ENCODE measurements at regions not wholly inside any gene's neighbourhood (a gene's known extent, or its start where the extent isn't known, plus 50 kb on each side); places are given as distances from the start of the nearest gene placed in this dataset.
A peak's percentile ranks its signal among the peaks of the same experiment; 100 is the strongest.
"Not testable (repeated sequence)": the region's sequence is repeated elsewhere in the genome, so short reads cannot be mapped to it uniquely, and the experiment has no call there.

DNA sequence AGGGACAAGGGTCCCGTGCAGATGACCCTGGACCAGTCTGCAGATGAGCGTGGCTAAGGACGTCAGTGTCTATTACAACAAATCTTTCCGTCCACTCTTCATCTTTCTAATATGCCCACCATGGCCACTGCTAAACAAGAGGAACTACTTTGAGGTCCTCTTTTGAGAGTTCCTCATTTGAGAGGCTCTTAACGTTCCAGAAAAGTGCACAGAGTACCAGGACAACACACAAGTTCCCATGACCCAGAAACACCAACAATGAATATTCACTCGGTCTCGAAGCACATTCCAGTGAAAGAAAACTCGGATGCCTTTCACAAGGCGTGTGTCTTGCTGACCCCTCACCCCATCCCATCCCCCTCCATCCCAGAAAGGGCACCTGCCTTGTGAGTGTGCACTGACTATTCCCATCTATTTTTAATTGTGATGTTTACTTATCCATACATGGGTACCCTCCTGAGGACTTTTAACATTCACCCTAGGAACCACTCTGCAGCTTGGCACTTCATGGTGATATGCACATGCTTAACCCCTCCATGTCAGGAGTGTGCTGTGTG, 157.0 kb downstream of the SHANK2 start:
- DNase-seq, result no peak

DNA sequence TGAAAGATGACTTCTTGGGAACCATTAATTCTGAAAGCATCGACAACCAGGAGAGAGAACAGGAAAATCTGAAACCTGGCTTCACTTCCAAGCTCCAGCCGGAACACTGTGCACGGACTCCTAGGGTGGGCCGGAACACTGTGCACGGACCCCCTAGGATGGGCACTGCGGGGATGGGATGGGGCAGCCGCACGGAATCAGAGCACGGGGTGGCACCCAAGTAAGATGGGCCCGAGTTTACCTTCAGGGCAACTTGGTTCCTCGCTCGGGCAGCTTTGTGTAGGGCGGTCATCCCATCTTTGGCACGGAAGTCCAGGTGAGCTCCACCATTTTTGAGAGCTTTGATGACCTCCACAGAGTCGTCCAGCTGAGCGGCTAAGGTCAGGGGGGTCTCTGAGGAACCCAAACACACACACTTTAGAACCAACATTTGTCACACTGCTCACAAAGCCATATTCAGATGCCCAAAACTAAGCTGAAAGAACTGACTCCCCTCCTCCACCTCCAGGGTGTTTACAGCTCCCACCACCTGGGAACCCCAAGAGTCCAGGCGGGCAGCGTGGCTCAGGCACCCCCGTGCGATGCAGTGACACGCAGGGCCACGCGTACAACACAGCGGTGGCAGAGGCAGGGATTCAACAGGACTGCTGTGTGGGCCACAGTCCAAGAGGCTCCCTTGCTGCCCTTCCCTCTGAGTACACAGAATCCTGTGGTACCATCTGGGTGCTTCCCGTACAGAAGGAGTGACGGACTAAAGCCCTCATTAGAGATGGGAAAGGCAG, 157.9 kb downstream of the SHANK2 start:
- DNase-seq, result no peak

DNA sequence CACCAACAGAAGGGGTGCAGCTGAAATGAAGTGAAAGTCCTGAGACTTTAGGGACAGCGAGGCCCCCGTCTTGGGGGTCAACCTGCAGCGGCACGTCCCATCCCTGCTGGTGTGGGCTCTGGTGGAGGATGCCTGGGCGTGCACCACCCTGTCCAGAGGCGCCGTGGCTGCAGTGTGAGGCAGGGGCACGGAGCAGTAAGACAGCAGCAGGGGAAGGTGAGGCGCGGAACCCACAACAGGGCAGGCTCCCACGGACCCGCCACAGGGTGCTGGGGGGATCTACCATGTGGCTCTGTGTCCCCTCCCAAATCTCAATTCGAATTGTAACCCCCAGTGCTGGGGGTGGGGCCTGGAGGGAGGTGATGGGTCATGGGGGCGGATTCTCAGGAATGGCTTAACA, 158.6 kb downstream of the SHANK2 start:
- DNase-seq, result no peak

DNA sequence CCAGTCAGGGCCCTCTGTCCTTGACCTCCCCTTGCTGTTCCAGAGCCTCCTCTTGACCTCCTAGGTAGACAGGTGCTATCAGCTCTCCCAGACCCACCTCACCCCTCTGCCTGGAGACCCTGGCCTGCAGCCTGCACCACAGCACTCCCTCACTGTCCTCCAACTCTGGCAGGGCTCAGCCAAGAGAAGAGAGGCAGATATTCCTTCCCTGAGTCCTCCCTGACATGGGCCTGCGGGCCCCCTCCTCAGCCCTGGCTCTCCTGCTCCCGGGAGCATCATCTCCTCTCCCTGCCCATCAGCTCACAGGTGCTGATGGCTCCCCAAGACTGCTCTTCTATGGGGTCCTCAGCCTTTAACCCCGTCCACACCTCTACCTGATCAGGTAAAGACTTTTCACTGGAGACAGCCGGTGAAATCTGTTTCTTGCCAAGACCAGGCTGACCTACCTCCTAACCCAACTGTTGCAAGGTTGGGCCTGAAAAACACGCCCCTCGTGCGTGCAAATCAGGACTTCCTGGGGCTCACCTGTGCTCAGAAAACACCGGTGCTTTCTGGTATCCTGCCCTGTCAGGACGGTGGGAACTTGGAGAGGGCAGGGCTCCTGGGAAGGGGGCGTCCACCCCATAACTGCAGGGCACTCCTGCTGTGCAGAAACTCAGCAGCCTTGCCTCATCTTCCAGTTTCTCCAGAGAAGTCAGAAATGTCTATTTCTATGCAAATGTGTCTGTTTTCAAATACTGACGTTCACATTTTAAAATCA, 160.7 kb downstream of the SHANK2 start:
- DNase-seq, result no peak

DNA sequence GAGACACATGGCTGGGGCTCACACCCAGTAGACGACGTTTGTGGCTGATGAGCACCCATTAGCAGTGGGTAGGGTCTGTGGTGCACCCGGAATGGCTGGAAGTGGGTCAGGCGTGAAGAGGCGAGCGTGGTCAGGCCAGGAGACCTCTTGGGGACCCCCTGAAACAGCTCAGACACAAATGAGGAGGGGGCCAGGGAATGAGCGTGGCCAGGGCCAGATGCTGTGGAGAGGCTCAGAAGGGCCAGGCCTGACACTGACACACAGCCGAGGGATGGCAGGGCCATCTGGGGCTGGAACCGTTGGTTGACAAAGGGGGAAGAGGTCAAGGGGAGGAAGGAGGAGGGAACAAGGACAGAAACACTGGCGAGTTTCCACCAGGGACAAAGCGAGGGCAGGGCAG, 162.8 kb downstream of the SHANK2 start:
- no peak for DNase-seq

DNA sequence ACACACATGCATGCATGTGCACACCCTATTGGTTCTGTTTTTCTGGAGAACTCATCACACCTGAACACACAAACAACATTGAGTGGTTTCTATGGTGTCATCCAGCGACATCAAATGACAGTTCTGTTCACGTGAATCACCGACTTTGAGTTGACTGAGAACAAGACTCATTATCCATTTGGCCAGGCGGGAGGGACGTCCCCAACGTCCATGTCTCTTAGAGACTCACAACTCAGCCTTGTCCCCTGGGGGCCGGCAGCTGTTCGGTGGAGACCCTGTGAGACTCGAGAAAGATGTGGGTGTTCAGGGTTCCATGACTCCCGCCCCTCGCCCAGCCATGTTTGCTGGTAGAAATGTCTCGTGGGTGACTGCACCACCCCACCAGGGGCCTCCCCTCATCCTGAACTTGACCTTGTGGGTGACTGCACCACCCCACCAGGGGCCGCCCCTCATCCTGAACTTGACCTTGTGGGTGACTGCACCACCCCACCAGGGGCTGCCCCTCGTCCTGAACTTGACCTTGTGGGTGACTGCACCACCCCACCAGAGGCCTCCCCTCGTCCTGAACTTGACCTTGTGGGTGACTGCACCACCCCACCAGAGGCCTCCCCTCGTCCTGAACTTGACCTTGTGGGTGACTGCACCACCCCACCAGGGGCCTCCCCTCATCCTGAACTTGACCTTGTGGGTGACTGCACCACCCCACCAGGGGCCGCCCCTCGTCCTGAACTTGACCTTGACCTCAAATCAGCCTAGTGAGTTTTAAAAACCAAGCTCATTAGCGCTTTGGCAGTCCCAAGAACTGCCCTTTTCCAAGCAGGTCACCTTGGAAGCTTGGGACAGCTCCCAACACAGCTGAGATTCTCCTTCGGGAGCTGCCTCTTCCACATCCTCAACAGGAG, 163.8 kb downstream of the SHANK2 start:
- DNase-seq, result not testable (repeated sequence)

DNA sequence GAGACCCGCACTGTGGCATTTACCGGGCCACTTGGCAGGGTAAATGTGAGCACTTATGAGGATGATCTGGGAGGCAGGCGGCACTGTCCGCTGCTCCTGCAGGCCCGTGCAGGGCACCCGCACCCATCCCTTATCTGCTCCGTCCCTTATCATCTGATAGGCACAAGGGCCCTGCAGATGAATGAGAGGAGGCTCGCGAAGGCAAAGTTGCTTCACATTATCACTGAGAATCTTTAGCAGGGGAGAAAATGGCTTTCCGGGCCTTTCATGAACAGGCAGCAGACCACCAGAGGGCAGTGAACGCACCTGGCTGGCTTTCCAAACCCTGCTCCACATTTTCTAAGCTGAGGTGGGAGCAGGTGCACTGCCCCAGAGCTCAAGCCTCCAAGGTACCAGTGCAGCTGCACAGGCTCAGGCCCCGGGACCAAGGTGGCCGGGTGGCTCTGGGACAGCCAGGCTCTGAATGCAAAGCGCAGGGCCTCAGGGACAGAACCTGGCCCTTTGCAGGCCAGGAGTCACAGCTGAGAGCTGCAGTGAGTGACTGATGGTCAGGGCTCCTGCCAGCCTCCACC, 165.6 kb downstream of the SHANK2 start:
- peak; percentile 80 for DNase-seq

DNA sequence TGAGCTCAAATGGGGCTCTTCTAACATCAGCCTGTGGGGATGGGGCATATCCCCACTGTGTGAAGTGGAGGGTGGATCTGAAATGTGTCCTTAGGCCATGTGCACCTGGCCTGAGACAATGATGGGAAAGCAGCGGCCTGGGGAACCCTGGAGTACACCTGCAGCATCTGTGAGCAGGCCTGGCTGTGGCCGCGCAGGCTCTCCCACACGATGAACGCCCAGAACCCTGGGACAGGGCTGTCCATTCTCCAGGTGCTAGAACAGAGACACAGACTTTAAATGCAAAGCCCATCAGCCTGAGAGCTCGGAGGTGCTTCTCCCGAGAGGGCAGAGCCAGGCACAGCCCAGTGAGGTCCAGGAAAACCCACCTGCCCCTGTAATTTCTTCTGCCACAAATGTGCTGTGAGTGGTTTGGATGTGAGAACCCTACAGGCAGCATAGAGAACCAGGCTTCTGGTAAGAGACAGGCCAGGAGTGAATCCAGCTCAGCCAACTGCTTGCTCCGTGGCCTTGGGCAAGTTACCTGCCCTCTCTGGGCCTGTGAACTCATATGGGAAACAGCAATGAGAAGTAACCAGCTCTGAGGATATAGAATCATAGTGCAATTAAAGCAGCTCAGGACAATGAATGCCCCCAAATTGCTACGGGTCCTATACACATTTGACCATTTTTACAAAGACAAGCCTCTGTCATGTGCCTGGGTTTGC, 167.9 kb downstream of the SHANK2 start:
- no peak for DNase-seq

DNA sequence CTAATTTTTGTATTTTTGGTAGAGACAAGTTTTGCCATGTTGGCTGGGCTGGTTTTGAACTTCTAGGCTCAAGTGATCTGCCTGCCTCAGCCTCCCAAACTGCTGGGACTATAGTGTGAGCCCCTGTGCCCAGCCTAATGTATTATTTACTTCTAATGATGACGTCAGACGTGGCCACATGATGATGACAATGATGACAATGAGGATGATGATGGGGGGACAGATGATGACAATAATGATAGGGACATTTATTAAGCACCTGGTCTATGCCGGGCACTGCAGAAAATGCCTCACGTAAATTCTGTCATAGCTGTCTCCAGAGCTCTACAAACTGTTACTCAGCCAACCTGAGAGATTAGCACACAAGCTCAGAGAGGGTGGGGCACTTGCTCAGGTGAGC, 169.3 kb downstream of the SHANK2 start:
- DNase-seq, result no peak

DNA sequence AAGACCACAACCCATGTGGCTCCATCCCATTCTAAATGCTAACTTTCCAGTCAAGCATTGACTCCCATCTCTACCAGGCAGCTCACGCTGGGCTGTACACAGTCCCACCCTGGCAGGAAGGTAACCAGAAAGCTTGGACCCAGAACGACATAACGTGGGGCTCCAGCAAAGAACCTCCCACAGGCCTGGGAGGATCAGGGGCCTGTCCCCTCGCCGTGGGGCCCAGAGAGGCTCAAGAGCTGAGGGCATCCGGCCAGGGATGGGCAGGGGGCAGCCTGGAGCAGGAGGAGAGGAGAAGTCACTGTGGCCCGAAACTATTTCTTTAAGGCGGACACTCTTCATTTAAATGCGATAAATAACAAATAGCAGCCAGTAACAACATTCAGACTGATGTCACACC, 169.9 kb downstream of the SHANK2 start:
- no peak for DNase-seq

DNA sequence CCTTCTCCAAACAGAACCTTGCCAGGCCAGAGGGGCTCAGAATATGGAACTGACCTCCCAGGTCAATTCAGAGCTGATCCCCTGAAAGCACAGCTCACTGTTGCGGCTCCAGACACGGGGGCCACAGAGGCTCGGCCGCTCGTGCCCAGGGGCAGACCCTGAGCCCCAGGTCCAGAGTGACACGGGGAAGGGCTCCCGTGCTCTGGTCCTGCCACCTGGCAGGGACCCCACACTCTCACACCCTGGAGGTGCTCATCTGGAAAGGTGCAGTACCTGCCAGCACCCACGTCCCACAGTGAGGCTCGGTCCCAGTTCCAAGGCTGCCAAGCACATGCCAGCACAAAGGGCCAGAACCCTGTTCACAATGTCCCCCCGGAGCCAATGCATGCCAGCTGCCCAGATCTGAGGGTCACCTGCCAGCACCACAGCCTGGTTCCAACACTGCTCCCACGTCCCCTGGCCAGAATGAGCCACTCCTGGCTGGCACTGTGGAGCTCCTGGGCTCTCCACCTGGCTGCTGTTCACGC, 170.6 kb downstream of the SHANK2 start:
- no peak for DNase-seq

DNA sequence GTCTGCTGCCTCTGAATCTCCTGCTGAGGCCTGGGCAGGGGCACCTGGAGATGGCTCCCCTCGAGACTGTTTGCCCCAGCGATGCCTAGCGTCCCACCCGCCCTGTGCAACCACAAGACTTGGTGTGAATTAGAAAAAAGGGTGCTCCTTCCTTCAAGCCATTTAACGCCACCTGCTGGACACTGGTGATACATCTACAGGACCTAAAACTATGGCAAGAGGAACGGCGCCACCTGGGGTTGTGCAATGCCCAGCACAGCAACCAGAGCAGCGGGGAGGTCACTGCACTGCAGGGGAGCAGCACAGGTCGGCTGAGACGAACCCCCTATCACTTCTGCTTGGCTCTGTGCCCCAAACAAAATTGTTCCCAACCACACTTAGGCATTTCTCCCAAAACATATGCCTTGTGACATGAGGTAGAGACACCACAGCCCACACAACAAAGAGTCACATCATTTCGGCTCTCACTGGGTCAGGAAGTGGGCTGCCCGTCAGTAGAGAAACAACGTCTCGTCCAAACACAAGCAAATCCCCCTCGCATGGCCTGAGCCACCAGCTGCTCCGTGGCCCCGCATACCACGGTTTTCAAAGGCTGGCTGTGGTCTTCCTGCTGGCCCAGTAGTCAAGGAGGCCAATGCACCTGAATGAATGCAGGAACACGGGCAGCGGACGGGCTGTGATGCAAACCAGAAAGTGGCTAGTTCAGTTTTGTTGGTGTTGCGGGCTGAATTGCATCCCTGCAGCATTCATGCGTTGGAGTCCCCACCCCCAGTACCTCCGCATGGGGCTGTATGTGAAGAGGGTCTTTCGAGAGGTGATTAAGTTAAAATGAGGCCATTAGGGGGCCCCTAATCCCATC, 171.9 kb downstream of the SHANK2 start:
- peak; percentile 81 for DNase-seq

DNA sequence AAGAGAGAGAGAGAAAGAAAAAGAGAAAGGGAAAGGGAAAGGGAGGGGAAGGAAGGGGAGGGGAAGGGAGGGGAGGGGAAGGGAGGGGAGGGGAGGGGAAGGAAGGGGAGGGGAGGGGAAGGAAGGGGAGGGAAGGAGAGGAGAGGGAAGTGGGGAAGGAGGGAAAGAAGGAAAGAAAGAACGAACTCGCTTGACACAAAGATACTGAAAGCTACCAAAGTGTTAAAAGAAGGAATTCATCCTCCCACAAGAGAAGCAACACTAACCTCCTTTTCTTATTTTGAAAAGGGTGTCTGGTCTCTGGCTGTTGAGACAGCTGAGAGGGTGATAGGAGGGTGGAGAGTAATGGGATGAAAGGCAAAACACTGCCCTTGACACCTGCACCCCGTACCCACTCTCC, 172.6 kb downstream of the SHANK2 start:
- DNase-seq, result no peak

DNA sequence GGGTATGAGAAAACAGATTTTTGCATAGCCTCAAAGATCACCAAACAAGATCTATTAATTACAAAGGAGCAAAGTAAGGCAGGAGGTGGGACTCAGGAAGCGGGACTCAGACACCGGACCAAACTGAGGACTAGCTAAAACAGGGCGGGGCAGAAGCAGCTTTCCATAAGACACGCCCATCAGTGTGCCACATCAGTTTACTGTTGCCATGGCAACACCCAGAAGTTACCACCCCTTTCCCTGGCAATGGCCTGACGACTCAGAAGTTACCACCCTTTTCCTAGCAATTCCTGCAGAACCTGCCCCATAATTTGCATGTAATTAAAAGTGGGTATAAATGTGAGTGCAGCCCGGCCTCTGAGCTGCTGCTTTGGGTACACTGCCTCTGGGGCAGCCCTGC, 173.9 kb downstream of the SHANK2 start:
- no peak for DNase-seq

DNA sequence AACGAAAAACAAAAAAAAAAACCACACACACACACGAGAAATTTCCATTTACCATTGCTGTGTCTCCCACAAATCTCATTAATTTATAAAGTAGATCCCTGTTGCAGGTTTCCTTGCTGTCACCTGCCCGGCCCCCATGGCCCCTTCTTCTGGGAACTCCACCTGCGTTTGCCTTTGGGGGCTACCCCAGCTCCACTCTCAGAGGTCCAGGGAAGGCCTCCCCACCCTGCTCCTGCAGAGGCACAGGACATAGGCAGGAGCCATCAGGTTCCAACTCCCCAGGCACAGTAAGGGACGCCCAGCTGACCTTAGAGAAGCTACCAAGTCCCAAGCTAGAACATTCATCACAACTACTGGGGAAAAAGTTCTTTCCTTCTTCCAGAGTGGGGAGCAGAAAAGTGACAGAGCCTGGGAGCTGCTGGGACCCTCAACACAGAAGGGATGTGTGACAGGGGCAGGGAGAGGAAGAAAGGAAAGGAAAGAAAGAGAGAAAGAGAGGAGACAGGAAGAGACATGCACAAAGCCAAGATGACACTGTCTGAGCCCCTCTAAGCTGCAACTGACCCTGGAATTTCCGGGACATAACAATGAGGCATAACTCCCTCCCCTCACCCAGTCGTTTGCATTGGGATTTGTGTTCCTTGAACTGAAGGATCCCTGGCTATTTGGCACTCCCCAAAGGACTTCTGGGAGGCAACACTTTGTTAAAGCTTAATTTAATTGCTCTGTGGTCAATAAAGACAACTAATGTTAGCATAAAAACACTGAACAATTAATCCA, 175.7 kb downstream of the SHANK2 start:
- DNase-seq, result no peak

DNA sequence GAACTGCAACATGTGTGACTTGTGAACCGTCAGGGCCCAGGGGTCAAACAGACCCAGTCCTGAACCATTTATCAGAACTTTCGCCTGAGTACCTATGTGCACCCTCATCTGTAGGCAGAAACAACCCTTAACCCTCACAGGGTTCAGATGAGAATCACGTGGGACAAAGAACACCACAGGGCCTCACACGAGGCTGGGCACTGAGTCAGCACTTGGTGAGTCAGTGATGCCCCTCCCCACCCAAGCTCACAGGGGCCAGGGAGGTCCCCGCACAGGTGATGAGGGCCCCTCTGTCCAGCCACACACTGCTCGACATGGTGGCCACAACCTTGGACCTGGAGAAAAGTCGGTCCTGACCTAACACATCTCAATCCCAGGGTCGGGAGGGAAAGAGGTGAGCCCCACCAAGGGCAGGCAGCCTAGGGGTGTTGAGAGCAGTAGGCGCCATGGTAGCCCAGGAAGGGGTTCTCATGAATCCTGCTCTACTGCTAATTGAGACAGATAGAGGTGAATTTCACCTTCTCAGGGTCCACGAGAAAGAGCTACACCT, 176.4 kb downstream of the SHANK2 start:
- no peak for DNase-seq

DNA sequence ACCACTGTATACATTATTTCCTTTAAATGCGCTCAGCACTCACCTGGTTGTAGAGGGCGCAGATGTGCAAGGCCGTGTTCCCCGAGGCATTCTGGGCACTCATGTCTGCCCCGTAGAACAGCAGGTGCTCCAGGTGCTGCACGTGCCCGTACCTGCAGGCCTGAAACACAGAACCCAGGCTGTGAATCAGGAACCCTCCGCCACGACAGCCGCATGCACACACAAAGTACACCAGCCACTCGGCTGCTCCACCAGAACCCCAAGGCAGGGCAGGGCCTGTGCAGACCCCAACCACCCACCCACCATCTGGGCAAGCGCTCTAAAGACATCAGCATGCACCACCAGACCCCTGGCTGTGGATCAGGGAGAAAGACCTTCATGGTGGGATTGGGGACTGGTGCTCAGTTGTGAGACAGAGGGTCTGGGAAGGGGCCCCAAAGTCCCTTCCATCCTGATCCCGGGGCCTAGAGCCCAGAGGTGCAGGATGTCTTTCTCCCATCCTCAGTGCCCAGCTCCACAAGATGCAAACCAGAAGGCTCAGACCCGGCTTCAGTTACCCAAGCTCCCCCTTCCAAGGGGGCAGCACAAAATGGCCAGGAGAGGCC, 177.2 kb downstream of the SHANK2 start:
- no peak for DNase-seq

DNA sequence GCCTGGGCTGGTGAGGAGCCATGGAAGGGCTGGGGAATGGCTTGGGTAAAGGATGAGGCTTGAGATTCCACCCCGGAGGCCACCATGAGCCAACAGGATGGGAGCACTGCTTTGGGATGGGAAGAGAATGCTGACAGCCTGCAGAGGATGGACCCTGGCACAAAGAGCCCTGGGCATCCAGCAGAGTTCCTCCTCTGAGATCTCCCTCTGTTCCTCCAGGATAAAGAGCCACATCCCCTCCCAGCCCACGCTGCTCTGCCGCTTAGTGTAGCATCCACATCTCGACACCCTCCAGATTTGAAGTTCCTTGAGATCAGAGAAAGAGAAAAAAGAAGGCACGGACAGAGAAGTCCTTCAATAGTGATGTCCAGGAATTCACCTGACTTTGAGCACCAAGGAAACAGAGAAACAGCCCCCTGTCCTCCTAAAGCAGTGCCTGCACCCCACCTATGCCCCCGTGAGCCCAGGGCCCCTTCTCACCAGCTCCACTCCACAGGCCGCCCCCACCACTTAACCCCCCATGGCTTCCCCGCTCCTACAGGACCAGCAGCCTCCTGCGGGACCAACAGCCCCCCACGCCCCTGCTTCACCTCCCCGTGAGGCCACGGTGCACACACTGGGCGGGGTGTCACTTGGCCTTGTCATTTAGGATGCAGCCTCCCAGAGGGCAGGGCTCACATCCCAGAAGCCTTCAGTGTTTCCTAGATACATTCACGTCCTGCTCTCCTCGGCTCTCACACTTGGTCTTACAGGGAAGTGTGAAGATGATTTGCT, 180.5 kb downstream of the SHANK2 start:
- no peak for DNase-seq
